ENCODE measurements at regions not wholly inside any gene's neighbourhood (a gene's known extent, or its start where the extent isn't known, plus 50 kb on each side); places are given as distances from the start of the nearest gene placed in this dataset.

DNA sequence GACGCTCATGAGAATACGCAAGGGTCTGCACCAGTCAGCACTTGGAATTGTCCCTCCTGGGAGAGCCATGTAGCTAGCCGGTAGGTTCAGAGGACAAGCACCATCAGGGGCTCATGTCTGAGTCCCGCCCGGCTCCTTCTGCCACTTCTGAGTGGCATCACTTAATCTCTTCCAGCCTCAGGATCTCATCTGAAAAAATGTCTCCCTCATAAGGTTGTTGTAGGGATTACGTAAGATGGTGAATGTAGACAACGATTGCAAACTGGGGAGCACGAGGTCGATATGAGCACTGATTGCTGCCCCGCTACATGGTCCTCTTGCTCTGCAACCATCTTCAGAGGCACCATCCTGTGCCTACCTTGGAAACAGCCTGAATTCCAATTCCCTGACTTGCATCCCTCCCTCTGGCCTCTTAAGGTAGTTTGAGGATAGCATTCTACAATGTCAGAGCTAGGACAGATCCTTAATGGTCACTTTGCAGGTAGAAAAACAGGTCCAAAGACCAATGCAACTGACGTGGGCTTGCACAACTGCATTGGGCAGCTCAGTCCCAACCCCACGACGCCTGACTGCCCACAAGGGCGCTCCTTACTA, 115.8 kb upstream of the TMEM45B start:
- H3K9ac ChIP-seq (ENCODE audit: low read depth, low read length) = no peak overlapping the region
- DNase-seq = no peak
- no peaks in the 10 kb centered on the region for H3K4me1 ChIP-seq (ENCODE audit: insufficient read depth, low read length)

GRCh38 chr11:129700701-129701100, 114.9 kb upstream of the TMEM45B start:
- no peak overlapping the region for H3K4me3 ChIP-seq (ENCODE audit: low read depth in 1 of 2, low read length in 2 of 2)
- H3K27ac ChIP-seq (ENCODE audit: low read length) = no peak overlapping the region
- no peaks in the 10 kb centered on the region for H3K79me2 ChIP-seq (ENCODE audit: insufficient read depth, low read length)
- no peak for TF ChIP-seq EZH2 (IDR thresholded peaks at IDR 0.05; ENCODE audit: borderline replicate concordance, low read depth, low read length, severe bottlenecking)
- no peak for DNase-seq
- ATAC-seq (ENCODE audit: insufficient read depth, low read depth) = no peak
- H3K4me2 ChIP-seq (ENCODE audit: insufficient read depth, low read length) = no peak overlapping the region
- H3K36me3 ChIP-seq (ENCODE audit: insufficient read depth, low read length) = no peaks in the 10 kb centered on the region
- H3K4me1 ChIP-seq (ENCODE audit: insufficient read depth, low read length) = no peaks in the 10 kb centered on the region
- no peak overlapping the region for H3K9ac ChIP-seq (ENCODE audit: low read depth, low read length)
- no peaks in the 10 kb centered on the region for H3K9me3 ChIP-seq (ENCODE audit: insufficient read depth, low read length, severe bottlenecking)
- H2AFZ ChIP-seq (ENCODE audit: low read depth, low read length) = no peak overlapping the region
- no peaks in the 10 kb centered on the region for H4K20me1 ChIP-seq (ENCODE audit: insufficient read depth, low read length)
- peaks cover 6% of the 10 kb centered on the region for H3K27me3 ChIP-seq (ENCODE audit: insufficient read depth, low read length, poor library complexity)

More for the DNA sequence above, 115.8 kb upstream of the TMEM45B start:
- Histone ChIP-seq H4K20me1 (ENCODE audit: insufficient read depth, low read length) (no peaks in the 10 kb centered on the region), H3K4me3 (ENCODE audit: low read depth in 1 of 2, low read length in 2 of 2) (no peak overlapping the region), H3K4me2 (ENCODE audit: insufficient read depth, low read length) (no peak overlapping the region), H3K27ac (ENCODE audit: low read length) (no peak overlapping the region), H2AFZ (ENCODE audit: low read depth, low read length) (no peak overlapping the region), H3K79me2 (ENCODE audit: insufficient read depth, low read length) (no peaks in the 10 kb centered on the region), H3K27me3 (ENCODE audit: insufficient read depth, low read length, poor library complexity) (peaks cover 6% of the 10 kb centered on the region), H3K36me3 (ENCODE audit: insufficient read depth, low read length) (no peaks in the 10 kb centered on the region), H3K9me3 (ENCODE audit: insufficient read depth, low read length, severe bottlenecking) (no peaks in the 10 kb centered on the region)
- TF ChIP-seq, protein P1, sequence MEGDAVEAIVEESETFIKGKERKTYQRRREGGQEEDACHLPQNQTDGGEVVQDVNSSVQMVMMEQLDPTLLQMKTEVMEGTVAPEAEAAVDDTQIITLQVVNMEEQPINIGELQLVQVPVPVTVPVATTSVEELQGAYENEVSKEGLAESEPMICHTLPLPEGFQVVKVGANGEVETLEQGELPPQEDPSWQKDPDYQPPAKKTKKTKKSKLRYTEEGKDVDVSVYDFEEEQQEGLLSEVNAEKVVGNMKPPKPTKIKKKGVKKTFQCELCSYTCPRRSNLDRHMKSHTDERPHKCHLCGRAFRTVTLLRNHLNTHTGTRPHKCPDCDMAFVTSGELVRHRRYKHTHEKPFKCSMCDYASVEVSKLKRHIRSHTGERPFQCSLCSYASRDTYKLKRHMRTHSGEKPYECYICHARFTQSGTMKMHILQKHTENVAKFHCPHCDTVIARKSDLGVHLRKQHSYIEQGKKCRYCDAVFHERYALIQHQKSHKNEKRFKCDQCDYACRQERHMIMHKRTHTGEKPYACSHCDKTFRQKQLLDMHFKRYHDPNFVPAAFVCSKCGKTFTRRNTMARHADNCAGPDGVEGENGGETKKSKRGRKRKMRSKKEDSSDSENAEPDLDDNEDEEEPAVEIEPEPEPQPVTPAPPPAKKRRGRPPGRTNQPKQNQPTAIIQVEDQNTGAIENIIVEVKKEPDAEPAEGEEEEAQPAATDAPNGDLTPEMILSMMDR (IDR thresholded peaks at IDR 0.05; ENCODE audit: borderline replicate concordance, extremely low read depth, low read length, poor library complexity, severe bottlenecking) = no peak
- TF ChIP-seq EZH2 (IDR thresholded peaks at IDR 0.05; ENCODE audit: borderline replicate concordance, low read depth, low read length, severe bottlenecking) = no peak
- ATAC-seq (ENCODE audit: insufficient read depth, low read depth) = no peak

DNA sequence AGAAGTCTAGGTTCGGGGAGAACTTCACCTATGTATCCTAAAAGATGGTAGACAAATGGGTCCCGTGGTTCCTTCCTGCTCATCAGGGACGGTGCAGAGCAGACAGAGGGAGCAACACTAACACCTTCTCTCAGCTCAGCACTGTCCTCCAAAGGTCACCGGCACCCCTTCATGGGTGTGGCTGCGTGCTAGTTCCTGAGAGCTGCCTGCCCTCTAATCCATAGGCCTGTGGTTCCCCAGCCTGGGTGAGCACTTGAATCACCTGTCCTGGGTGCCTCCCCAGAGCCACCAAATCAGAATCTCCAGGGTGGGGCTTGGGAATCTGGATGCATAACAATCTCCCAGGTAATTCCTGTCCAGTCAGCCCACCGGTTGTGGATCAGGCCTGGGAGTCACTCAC, 113.9 kb upstream of the TMEM45B start:
- no peaks in the 10 kb centered on the region for H3K79me2 ChIP-seq (ENCODE audit: insufficient read depth, low read length)
- TF ChIP-seq EZH2 (IDR thresholded peaks at IDR 0.05; ENCODE audit: borderline replicate concordance, low read depth, low read length, severe bottlenecking) = no peak
- TF ChIP-seq, protein P1 (IDR thresholded peaks at IDR 0.05; ENCODE audit: borderline replicate concordance, extremely low read depth, low read length, poor library complexity, severe bottlenecking) = no peak
- H3K4me3 ChIP-seq (ENCODE audit: low read depth in 1 of 2, low read length in 2 of 2) = no peak overlapping the region
- H2AFZ ChIP-seq (ENCODE audit: low read depth, low read length) = no peak overlapping the region
- H3K27ac ChIP-seq (ENCODE audit: low read length) = no peak overlapping the region
- no peaks in the 10 kb centered on the region for H3K4me1 ChIP-seq (ENCODE audit: insufficient read depth, low read length)
- no peaks in the 10 kb centered on the region for H4K20me1 ChIP-seq (ENCODE audit: insufficient read depth, low read length)
- no peak for ATAC-seq (ENCODE audit: insufficient read depth, low read depth)
- H3K36me3 ChIP-seq (ENCODE audit: insufficient read depth, low read length) = no peaks in the 10 kb centered on the region
- DNase-seq = no peak
- no peaks in the 10 kb centered on the region for H3K9me3 ChIP-seq (ENCODE audit: insufficient read depth, low read length, severe bottlenecking)
- no peak overlapping the region for H3K4me2 ChIP-seq (ENCODE audit: insufficient read depth, low read length)
- H3K9ac ChIP-seq (ENCODE audit: low read depth, low read length) = no peak overlapping the region
- peaks cover 6% of the 10 kb centered on the region for H3K27me3 ChIP-seq (ENCODE audit: insufficient read depth, low read length, poor library complexity)

DNA sequence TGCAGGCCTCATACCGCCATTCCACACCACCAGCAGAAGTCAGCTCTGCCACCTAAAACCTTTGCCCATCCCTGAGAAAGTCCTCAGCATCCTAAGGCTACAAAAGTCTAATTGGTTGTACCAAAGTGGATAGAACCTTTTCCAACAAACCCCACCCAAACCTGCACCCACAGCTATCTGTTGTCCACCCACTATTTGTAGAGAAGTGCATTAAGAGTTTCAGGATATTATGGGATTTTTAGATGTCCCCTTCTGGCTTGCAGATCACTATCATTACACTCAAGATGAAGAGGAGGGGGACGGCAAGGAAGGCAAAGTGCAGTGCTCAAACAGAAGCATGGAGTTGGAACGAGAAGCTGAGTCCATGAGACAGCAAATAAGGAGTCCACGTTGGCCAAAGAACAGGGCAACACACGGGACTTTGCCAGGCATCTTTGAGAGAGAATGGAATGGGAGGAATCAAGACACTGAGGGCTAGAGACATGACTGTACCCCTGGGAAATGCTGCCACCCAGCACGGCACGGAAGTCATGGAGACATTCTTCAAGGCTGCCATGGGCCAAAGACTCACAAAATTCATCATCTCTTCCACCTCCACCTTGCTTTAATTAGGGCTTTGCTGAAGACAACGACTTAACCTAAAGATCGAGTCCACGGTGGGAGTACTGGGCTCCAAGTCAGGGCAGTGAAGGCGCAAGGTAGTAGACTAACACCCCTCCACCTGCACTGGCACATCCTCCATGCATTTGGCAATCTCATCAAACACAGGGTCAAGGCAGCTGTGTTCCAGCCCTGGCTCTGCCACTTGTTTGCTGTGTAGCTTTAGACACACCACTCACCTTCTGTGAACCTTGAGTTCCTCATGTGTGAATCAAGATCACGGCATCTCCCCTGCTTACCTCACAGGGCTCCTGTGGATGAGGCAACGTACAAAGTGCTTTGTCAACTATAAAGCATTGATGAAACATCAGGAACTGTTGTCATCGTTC, 112.9 kb upstream of the TMEM45B start:
- Histone ChIP-seq H3K9me3 (ENCODE audit: insufficient read depth, low read length, severe bottlenecking) (no peaks in the 10 kb centered on the region), H3K27ac (ENCODE audit: low read length) (no peak overlapping the region), H3K79me2 (ENCODE audit: insufficient read depth, low read length) (no peaks in the 10 kb centered on the region), H3K9ac (ENCODE audit: low read depth, low read length) (no peak overlapping the region), H4K20me1 (ENCODE audit: insufficient read depth, low read length) (no peaks in the 10 kb centered on the region), H3K4me3 (ENCODE audit: low read depth in 1 of 2, low read length in 2 of 2) (no peak overlapping the region), H3K4me2 (ENCODE audit: insufficient read depth, low read length) (no peak overlapping the region), H3K4me1 (ENCODE audit: insufficient read depth, low read length) (no peaks in the 10 kb centered on the region), H3K36me3 (ENCODE audit: insufficient read depth, low read length) (no peaks in the 10 kb centered on the region), H2AFZ (ENCODE audit: low read depth, low read length) (no peak overlapping the region), H3K27me3 (ENCODE audit: insufficient read depth, low read length, poor library complexity) (peaks cover 6% of the 10 kb centered on the region)
- no peak for TF ChIP-seq EZH2 (IDR thresholded peaks at IDR 0.05; ENCODE audit: borderline replicate concordance, low read depth, low read length, severe bottlenecking)
- TF ChIP-seq, protein P1 (IDR thresholded peaks at IDR 0.05; ENCODE audit: borderline replicate concordance, extremely low read depth, low read length, poor library complexity, severe bottlenecking) = no peak
- DNase-seq (no peak), ATAC-seq (ENCODE audit: insufficient read depth, low read depth) (no peak)

Data from DND-41 (cell line).